ENCODE measurements at regions not wholly inside any gene's neighbourhood (a gene's known extent, or its start where the extent isn't known, plus 50 kb on each side); places are given as distances from the start of the nearest gene placed in this dataset.

GRCh38 chr4:8791609-8792008, 80.0 kb downstream of the HMX1 start:
- H3K27ac ChIP-seq: no peak overlapping the region
- no peaks in the 10 kb centered on the region for H3K36me3 ChIP-seq
- WGBS (ENCODE audit: insufficient coverage, low coverage, low lambda C conversion rate, missing lambda C conversion rate): 48% methylated on average over 3 of the region's 9 CpGs
- H3K9me3 ChIP-seq: no peaks in the 10 kb centered on the region
- H3K4me1 ChIP-seq: no peaks in the 10 kb centered on the region
- no peak overlapping the region for H3K4me3 ChIP-seq
- DNase-seq (no peak), ATAC-seq (no peak)
- TF ChIP-seq CTCF (IDR thresholded peaks at IDR 0.05): no peak
- no peak for TF ChIP-seq POLR2A (IDR thresholded peaks at IDR 0.05)
- intact Hi-C loops (cut with DNase I): no loop called here
- H3K27me3 ChIP-seq: no peaks in the 10 kb centered on the region

- H3K9me3 ChIP-seq: no peaks in the 10 kb centered on the region
- no peaks in the 10 kb centered on the region for H3K4me1 ChIP-seq
- TF ChIP-seq CTCF (IDR thresholded peaks at IDR 0.05) (no peak), POLR2A (IDR thresholded peaks at IDR 0.05) (no peak)
- H3K4me3 ChIP-seq: no peak overlapping the region
- ATAC-seq (no peak), DNase-seq (no peak)
- H3K36me3 ChIP-seq: no peaks in the 10 kb centered on the region
- H3K27ac ChIP-seq: no peak overlapping the region
- intact Hi-C loops (cut with DNase I): no loop called here
- no peaks in the 10 kb centered on the region for H3K27me3 ChIP-seq
- 59% methylated on average over 5 of the region's 6 CpGs for WGBS (ENCODE audit: insufficient coverage, low coverage, low lambda C conversion rate, missing lambda C conversion rate)
Observed at GRCh38 chr4:8790749-8791148, 80.9 kb downstream of the HMX1 start.

- no peak for TF ChIP-seq CTCF (IDR thresholded peaks at IDR 0.05)
- ATAC-seq (no peak), DNase-seq (no peak)
- no peak overlapping the region for H3K4me3 ChIP-seq
- H3K4me1 ChIP-seq: no peaks in the 10 kb centered on the region
- intact Hi-C loops (cut with DNase I): no loop called here
- H3K36me3 ChIP-seq: no peaks in the 10 kb centered on the region
- no peaks in the 10 kb centered on the region for H3K9me3 ChIP-seq
- no CpG with 5 or more reads among the region's 9 CpGs for WGBS (ENCODE audit: insufficient coverage, low coverage, low lambda C conversion rate, missing lambda C conversion rate)
- H3K27ac ChIP-seq: no peak overlapping the region
- H3K27me3 ChIP-seq: no peaks in the 10 kb centered on the region
Observed at GRCh38 chr4:8788174-8788573, 83.5 kb downstream of the HMX1 start.

GRCh38 chr4:8786166-8786565, 85.5 kb downstream of the HMX1 start:
- intact Hi-C loops (cut with DNase I): no loop called here
- TF ChIP-seq CTCF (IDR thresholded peaks at IDR 0.05): no peak
- TF ChIP-seq POLR2A (IDR thresholded peaks at IDR 0.05): no peak
- Histone ChIP-seq H3K27me3 (no peaks in the 10 kb centered on the region), H3K4me1 (no peaks in the 10 kb centered on the region), H3K36me3 (no peaks in the 10 kb centered on the region), H3K9me3 (no peaks in the 10 kb centered on the region), H3K4me3 (no peak overlapping the region), H3K27ac (no peak overlapping the region)
- ATAC-seq (no peak), DNase-seq (no peak)
- no CpG with 5 or more reads among the region's 16 CpGs for WGBS (ENCODE audit: insufficient coverage, low coverage, low lambda C conversion rate, missing lambda C conversion rate)

GRCh38 chr4:8785656-8786142, 85.9 kb downstream of the HMX1 start:
- Histone ChIP-seq H3K27ac (no peak overlapping the region), H3K36me3 (no peaks in the 10 kb centered on the region), H3K27me3 (no peaks in the 10 kb centered on the region), H3K4me1 (no peaks in the 10 kb centered on the region), H3K9me3 (no peaks in the 10 kb centered on the region), H3K4me3 (no peak overlapping the region)
- intact Hi-C loops (cut with DNase I): no loop called here
- no peak for TF ChIP-seq CTCF (IDR thresholded peaks at IDR 0.05)
- no peak for TF ChIP-seq POLR2A (IDR thresholded peaks at IDR 0.05)
- no peak for DNase-seq
- no peak for ATAC-seq
- WGBS (ENCODE audit: insufficient coverage, low coverage, low lambda C conversion rate, missing lambda C conversion rate): no CpG with 5 or more reads among the region's 15 CpGs

Measured in right lobe of liver (tissue), 6 donors.